ENCODE measurements at regions not wholly inside any gene's neighbourhood (a gene's known extent, or its start where the extent isn't known, plus 50 kb on each side); places are given as distances from the start of the nearest gene placed in this dataset.
A peak's percentile ranks its signal among the peaks of the same experiment; 100 is the strongest.
"Not testable (repeated sequence)": the region's sequence is repeated elsewhere in the genome, so short reads cannot be mapped to it uniquely, and the experiment has no call there.

DNA sequence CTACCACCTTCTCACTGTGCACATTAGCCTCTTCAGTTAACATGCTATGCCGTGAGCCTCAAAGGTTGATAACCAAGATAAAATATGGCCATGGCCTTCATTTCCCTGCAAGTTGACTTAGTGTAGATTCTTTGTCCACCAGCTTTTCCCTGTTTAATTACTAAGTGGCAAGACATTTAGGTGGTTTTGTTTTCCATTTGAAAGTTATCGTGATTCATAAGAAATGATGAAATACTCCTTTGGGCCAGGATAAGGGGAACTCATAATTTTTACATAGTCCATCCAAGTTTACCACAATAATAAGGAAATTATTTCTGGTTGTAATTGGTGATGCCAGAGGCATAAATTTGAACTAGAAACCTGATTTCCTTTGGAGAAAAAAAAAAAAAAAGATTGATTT, 609.6 kb downstream of the TAF11L14 start:
- DNase-seq (ENCODE audit: low spot score): no peak

DNA sequence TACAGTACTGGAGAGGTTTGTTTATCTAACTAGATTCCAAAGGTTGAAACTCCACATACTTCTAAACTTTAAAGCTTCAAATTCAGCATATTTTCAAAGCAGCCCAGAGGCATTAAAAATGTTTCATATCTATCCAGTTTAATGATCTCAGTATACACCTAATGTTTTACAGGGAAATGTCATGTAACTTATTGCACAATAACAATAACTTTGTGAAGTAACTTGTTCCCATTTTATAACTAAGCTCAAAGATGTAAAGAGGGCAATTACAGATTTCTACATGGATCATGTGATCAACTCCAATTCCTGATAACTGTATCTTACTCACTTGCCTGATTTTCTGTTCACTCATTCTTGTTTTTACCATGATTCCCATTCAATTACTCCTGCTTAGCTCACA, 610.0 kb downstream of the TAF11L14 start:
- no peak for DNase-seq (ENCODE audit: low spot score)

DNA sequence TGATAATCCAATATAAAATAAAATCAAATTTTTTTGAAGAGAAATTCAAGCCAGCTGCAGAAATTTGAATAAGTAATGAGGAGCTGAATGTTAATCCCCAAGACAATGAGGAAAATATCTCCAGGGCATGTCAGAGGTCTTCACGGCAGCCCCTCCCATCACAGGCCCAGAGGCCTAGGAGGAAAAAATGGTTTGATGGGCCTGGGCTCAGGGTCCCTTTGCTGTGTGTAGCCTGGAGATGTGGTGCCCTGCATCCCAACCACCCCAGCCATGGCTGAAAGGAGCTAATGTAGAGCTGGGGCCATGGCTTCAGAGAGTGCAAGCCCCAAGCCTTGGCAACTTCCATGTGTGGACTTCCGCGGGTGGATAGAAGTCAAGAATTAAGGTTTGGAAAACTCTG, 618.3 kb downstream of the TAF11L14 start:
- DNase-seq (ENCODE audit: low spot score): no peak

DNA sequence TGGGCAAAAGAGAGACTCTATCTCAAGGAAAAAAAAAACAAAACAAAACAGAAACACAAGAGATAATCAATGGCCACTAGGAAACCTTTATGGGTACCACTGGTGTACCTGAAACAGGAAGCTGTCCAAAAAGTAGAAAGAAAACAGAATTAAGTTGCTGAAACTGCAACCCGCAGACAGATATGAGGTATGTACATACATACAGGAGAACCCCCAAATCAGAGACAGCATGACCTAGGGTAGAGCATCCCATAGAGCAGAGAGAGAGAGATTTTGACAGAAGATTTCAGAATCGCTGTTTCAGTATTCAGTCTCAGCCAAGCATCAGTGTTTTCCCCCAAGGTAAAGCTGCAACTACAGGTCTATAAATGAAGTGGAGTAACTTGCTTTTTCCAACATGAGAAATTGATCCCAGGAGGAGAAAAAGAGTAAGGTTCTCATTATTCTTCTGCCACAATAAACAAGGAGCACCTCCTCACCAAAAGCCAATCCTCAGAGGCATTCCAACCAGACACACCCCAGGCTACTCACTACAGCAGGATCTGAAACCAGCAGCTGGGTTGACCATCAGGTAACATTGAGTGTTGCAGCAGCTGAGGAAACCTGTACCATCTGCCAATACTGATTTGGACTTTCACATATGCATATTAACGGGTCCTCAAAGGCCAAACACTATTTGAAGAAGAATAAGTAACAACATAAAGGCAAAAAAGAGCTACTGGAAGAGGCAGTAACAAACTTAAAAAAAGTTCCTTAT, 630.0 kb downstream of the TAF11L14 start:
- DNase-seq (ENCODE audit: low spot score): no peak

DNA sequence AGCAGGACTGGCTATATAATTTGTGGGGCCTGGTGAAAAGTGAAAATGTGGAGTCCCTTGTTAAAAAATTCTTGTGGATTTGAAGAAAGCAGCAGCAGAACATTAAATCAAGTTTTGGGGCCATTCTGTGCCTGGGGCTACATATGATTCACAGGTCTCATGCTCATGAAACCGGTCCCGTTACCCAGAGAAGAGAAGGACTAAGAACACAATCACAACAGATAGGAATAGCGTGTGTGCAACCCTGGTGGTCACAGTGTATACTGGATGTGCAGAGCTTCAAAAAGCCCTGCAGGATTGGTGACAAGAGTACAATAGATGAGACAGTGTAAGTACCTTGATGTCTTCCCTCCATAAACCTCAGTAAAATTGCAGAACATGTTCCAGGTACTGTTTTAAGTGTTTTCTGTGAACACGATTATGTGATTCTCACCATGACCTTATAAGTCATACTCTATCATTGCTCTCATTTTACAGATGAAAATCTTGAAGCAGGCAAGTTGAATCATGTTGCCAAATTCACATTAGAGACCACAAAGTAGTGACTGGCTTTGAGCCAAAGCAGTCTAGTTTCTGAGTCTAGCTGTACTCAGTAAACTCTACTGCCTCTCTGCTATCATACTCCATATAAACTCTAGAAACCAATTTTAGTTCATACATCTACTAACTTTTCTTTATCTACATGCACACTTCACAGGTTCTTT, 636.5 kb downstream of the TAF11L14 start:
- no peak for DNase-seq (ENCODE audit: low spot score)

DNA sequence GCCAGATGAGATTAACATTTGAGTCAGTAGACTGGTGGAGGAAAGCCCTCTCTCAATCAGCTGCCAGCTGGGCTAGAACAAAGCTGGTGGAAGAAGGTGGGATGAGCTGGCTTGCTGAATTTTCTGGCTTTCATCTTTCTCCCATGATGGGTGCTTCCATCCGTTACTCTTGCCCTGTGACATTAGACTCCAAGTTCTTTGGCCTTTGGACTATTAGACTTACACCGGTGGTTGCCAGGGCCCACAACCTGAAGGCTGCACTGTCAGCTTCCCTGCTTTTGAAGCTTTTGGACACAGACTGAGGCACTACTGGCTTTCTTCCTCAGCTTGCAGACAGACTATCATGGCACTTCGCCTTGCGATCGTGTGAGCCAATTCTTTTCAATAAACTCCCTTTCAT, 642.7 kb downstream of the TAF11L14 start:
- no peak for DNase-seq (ENCODE audit: low spot score)

DNA sequence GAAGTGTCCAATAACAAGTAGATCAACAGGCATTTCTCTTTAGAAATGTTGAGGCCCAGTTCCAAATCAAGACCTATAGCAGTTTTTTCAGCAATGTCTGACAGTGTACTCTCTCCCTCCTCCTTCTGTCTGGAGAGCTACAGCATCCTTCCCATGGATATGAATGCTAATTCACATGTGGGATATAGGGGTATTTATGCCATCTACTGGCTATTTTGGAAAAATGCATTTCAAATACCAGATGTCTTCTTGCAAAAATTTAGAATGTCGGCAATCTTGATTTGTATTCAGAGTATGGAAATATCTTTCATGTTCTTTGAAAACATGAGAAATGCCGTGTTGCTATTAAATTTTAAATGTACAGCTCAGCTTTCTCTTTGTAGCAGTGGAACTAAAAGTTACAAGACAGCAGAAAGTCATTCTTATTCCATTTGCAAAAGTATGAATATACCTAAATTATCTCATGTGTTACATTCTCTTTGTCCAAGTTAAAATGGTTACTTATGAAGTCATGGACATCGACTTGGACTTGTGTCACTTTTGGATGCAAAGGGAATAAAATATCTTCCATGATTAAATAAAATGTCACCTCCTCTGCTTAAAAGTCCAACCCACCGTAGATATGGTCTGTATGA, 647.8 kb downstream of the TAF11L14 start:
- DNase-seq (ENCODE audit: low spot score): no peak

DNA sequence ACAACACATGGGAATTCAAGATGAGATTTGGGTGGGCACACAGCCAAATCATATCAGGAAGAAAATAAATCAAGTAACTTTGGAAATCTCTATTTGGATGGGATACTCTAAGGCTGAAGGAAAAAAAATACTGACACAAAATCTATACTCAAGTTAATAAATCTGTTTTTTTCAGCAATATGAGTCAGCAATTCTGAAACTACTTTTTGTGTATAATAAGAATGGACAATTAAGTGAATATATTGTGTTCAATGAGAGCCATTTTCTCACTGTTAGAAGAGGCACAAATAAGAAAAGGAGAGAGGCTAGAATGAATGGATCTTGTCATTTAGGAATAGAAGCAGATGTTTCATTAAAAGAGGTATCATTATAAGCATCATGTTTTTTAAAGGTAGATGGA, 651.0 kb downstream of the TAF11L14 start:
- no peak for DNase-seq (ENCODE audit: low spot score)

DNA sequence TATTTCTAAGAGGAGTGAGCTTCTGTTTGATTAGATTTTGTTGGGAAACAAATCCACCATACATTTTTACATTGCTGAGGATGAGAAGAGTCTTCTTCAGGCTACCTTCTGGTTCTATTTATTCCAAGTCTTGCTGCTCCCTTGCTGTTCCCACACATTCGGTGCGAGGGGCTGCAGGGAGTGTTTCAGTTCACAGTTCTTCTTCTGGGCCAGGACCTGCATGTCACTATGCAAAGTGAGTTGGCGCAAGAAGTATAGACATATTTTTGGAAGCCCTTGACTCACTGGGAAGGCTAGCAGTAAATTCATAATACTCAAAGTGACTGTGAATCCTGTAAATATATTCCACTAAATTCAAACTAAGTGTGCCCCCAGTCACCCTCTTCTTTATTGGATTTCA, 657.9 kb downstream of the TAF11L14 start:
- DNase-seq (ENCODE audit: low spot score): no peak

DNA sequence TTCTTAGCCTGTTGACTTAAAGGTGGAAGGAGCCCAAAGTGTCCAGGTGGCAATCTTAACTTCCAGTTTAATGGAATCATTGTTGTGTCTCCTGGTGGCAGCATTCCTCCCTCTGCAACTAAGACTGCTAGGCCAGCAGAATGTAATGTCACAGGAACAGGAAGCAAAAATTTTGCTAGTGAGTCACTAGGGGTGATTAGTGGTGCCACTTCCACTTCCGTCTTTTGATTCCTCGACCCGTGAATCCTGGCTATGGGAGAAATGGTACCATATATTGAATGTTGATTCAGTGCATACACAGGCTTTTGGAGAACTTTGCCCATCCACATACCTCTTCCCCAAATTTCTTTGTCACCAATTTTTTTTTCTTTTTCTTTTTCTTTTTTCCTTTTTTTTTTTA, 661.4 kb downstream of the TAF11L14 start:
- not testable (repeated sequence) for DNase-seq (ENCODE audit: low spot score)

DNA sequence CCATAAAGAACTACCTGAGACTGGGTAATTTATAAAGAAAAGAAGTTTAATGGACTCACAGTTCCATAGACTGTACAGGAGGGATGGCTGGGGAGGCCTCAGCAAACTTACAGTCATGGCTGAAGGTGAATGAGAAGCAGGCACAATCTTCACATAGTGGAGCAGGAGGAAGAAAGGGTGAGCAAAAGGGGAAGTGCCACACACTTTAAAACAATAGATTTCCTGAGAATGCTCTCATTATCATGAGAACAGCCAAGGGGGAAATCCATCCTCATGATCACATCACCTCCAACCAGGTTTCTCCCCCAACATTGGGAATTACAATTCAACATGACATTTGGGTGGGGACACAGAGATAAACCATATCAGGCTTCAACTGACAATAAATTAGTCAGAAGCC, 664.9 kb downstream of the TAF11L14 start:
- DNase-seq (ENCODE audit: low spot score): no peak

DNA sequence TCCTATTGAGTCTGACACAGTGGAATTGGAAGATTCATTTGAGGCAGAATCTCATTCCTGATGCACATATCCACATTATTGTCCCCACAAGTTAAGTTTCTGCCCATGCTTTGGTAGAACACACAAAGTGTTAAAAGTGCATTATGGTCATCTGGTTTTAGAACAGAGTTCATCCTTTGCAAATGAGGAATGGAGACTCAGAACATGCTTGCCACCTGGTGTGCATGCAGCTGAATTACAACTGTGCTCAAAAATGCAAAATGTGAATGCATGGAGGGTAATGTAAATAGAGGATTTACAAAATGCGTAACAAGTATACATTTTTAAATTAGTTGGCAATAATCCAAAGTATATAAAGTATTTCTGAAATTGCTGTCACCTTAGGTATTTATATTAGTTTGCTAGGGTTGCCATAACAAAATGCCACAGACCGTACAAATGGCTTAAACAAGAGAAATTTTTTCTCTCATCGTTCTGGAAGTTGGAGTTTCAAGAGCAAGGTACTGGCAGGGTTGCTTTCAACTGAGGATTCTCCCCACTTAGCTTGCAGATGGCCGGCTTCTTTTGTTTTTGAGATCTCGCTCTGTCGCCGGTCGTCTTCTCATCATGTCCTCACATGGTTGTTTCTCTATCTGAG, 671.1 kb downstream of the TAF11L14 start:
- no peak for DNase-seq (ENCODE audit: low spot score)

DNA sequence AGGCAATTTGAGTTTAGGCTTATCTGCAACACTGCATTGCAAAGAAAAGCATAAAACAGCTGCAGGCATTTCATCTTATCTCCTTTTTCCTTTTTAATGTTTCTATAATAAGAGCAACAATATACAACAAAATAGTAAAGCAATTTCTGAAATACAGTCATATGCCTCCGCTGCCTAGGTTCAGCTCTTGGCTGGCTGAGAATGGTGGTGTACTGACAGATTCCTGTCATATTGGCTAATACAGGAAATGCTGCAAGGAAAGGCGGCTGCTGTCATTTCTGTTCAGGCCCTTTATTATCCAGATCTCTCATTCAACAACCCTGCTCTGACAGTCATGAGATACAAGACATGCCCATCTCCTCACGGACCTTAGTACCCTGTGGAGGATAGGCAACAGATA, 677.0 kb downstream of the TAF11L14 start:
- no peak for DNase-seq (ENCODE audit: low spot score)

DNA sequence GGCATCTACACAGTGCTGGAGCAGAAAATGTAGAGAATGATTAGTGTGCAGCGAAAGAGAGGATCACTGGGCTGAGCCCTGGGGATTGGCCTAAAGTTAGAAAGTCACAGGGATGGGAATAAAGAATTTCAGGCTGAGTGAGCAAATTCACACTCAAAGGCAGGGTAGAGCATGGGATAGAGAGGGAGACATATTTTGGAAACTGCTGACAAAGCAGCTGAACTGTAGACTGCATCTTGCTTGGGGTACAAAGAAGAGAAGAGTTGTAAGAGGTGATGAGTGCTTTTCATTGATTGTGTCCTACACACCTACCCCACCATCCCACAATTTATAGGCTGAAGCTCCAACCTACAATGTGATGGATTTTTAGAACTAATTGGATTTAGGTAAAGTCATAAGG, 677.8 kb downstream of the TAF11L14 start:
- no peak for DNase-seq (ENCODE audit: low spot score)

DNA sequence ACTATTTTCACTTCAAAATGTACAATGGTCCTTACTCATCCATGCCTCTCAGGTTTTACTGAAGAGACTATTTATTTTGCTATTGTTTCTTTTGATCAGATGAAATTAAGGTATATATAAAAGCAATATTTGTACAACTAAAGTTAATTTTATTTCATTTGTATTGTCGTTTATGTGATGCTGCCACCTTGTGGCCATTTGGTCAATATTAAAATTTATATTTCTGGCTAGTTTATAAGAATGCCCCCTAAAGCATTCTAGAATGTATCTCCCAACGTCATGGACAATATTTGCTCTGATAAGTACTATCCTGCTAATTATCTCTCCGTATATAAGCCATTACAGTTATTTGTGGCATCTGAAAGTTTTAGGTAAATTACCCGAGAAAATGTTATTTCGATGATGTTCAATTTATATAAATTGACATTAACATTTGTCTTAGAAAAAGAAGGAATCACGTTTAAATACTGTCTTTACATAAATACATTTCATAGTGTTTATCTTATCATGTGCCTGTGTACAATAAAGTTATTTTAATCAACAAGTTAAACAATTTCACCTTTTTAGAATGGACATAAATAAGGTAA, 680.0 kb downstream of the TAF11L14 start:
- peak; percentile 8 for DNase-seq (ENCODE audit: low spot score)

DNA sequence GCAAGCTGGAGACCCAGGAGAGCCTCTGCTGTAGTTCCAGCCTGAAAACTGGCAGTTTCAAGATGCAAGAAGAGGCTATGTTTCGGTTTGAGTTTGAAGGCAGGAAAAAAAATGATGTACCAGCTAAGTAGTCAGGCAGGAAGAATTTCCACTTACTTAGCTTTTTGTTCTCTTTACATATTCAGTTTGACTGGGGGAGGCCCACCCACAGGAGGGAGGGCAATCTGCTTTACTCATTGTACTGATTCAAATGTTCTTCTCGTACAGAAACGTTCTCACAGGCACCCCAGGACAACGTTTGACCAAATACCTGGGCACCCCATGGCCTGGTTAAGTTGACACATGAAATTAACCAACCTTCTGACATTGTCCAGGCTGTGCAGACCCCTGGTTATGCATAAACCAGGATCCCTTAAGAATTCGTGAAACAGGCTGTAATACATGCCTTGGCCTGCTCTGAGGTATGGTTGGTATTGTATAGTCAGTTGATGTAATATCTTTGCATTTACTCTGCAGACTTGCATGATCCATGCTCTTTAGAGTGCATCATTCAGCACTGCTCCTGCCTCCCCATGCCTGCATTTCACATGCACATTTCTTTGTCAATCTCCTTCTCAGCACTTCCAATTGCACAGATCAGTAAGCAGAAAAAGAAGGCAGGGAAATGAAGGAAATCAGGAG, 687.1 kb downstream of the TAF11L14 start:
- no peak for DNase-seq (ENCODE audit: low spot score)

DNA sequence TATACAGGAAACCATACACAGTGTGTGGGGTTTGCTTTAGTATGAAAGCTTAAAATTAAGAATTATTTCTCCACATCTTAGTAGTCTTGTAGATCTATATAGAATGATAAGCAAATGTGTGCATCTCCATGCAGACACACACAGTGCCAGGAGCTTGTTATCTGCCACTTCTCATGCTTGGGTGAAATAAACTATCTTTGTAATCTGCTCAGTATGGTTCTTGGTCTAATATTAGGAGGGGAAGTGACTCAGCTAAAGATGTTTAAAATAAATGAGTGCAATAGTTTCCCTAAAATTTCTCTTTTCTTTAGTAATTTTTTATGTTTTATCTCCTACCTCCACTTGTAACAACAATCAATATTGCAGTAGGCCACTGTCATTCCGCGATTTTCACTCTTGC, 689.6 kb downstream of the TAF11L14 start:
- no peak for DNase-seq (ENCODE audit: low spot score)

DNA sequence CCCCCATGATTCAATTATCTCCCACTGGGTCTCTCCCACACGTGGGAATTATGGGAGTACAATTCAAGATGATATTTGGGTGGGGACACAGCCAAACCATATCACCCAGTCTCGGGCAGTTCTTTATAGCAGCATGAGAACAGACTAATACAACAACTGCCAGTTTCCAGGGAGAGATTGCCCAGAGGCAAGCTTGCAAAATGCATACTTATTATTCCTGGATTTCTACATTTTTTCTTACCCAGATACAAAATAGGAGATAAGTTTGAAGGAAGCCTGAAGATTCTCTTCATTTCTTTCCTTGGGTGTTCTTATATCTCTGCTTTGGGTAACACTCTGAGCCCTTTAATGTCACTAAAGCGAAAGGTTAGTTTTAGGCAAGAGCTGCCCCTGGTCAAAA, 691.2 kb downstream of the TAF11L14 start:
- no peak for DNase-seq (ENCODE audit: low spot score)

DNA sequence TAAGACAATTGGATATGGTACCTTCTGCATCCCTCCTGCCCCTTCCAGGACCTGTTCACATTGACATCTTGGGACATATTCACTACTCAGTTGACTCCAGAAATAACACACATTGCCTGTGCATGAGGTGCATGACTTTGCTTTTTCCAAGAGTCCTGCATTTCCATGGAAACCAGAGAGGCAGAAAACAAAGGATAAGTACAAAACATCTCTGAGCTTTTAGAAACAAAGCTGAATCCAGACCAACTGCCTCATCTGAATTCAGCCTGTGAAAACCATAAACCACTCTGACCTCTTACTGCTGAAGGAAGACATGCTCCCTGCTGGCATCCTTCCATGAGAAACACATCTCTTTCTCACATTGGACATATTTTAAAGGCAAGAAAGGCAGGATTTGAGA, 695.1 kb downstream of the TAF11L14 start:
- no peak for DNase-seq (ENCODE audit: low spot score)

DNA sequence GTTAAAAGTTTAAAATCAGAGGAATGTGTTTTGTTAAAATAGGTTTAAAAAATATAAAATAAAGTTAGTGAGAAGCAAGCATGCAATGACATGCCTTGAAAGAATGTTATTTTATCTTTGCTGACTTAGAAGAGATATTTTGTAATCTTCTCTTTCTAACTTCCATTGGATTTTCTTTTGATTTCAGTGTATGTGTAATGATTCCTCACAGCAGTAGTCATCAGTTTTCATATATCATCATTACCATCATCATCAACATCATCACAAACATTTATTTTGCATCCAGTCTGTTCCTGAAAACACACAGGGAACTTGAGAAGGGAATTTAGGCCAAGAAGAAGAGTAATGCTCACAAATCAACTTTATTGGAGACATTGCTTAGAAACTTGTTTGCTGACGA, 699.6 kb downstream of the TAF11L14 start:
- DNase-seq (ENCODE audit: low spot score): no peak

DNA sequence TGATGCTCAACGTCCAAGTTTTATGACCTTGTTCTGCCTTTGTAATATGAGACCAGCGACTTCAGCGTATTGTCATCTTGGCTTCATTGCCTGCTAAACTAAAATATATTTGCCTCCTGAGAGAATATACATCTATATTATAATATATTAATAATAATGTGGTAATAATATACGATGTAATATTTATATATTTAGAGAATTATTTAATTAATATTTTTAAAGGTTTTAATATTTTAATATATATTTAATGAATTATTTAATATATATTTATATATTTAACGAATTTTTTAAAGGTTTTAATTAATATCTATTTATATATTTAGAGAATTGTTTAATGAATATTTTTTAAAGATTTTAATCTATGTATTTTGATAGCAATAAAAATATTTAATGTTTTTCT, 700.7 kb downstream of the TAF11L14 start:
- no peak for DNase-seq (ENCODE audit: low spot score)

DNA sequence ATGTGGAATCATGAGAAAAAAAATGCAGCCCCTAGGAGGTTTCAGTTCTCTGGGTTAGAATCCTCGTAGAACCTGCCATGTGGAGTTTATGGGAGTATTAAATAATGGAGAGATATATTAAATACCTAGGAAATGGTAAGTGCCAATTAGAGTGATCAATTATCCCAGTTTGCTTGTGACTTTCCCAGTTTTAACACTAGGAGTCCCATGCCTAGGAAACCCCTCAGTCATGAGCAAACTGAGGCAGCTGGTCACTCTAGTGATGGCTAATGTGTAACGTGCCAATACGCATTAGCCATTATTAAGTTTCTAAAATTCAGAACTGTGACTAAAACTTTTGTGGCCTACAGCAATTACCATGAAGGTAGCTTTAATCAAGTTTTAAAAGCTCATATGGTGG, 720.6 kb downstream of the TAF11L14 start:
- DNase-seq (ENCODE audit: low spot score): no peak
